ENCODE measurements at regions not wholly inside any gene's neighbourhood (a gene's known extent, or its start where the extent isn't known, plus 50 kb on each side); places are given as distances from the start of the nearest gene placed in this dataset.
A peak's percentile ranks its signal among the peaks of the same experiment; 100 is the strongest.

DNA sequence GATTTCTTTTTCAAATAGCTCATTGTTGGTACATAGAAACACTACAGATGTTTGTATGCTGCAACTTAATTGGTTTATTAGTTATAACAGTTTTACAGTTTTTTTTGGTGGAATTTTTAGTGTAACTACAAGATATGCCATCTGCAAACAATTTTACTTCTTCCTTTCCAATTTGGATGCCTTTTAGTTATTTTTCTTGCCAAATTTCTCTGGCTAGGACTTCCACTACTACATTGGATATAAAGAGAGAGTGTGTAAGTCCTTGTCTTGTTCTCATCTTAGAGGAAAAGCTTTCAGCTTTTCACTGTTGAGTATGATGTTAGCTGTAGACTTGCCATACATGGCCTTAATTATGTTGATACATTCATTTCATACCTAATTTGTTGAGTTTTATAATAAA, 143.6 kb upstream of the EOMES start:
- no peak for DNase-seq

- DNase-seq: no peak
Measured at GRCh38 chr3:27869152-27869551, 147.0 kb upstream of the EOMES start.

DNA sequence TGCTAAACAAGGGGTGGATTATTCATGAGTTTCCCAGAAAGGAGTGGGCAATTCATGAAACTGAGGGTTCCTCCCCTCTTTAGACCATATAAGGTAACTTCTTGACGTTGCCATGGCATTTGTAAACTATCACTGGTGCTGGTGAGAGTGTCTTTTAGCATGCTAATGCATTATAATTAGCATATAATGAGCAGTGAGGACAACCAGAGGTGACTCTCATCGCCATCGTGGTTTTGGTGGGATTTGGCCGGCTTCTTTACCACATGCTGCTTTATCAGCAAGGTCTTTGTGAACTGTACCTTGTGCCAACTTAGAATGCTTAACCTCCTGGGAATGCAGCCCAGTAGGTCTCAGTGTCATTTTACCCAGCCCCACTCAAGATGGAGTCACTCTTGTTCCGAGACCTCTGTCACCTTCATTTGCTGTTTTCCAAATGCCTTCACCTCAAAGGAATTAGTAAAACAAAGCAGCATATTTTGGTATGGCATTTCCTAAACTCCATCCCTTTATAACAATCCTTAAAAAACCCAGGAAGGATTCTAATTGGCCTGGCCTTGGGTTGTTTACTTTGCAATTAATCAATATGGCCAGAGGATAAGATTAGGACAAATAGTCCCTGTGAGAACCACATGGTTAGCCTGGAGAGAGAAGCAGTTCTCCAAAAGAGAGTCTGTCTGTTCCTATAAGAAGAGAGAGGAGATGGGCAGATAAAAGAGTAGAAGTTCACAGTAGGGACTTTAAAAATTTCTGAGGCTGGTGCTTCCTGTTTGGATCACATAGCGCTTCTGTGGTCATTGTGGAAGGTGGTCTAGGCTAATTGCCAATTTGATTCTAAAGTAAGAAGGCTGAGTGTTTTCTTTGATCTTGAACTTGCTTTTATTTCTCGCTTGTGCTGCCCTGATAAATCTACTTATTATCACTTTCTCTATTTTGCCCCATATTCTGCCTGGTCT, 155.2 kb upstream of the EOMES start:
- DNase-seq: no peak

GRCh38 chr3:27878014-27878383, 155.9 kb upstream of the EOMES start:
- DNase-seq: no peak

GRCh38 chr3:27880969-27881892, 159.1 kb upstream of the EOMES start:
- DNase-seq: no peak

DNA sequence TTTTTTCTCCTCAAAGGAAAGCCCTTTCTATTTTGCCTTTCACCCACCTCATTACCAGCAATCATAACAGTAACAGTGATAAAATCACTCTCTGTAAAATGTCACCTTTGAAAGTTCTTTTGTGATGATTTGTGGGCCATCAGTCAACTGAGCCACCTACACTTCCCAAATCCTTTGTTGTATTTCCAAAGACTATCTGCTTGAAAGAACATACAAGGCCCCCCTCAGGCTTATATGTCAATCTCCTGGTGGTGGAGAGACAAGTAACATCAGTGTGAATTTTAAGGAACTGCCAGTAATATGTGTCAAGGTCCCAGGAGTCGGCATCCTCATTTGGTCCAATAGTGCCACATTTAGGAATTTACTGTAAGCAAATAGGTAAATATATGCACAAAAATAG, 161.1 kb upstream of the EOMES start:
- no peak for DNase-seq

GRCh38 chr3:27885641-27886040, 163.5 kb upstream of the EOMES start:
- no peak for DNase-seq

DNA sequence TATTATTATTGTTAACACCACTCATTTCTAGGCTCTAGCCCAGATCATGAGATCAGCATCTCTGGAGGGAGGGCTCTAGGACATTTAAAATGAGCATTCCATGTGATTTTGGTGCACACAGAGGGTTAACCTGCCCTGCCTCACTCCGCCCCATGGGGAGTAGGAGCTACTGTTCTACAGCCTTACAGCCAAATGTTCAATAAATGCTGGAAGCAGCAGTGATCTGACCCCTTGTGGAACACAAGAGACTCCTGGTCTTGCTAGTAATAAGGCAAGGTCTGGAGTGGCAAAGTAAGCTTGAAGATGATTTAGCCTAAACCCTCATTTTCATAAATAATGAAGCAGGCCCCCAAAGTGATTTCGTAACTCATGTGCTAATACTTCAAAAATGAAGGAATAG, 166.4 kb upstream of the EOMES start:
- no peak for DNase-seq

DNA sequence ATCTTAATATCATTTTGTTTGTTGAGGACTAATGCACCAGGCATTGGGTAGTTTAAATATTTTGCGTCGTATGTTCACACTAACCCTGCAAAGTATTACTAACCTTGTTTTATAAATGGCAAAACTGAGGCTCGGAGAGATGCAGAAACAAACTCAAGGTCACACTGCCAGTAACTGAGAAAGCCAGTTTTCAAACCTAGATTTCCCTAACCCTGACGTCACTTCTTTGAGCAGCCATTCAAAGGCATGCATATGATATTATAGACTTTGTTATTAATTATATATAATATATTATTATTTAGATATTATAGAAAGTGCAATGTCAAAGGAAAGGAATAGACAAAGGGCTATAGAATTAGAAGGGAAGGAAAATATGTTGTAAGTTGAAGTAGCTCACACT, 167.6 kb upstream of the EOMES start:
- DNase-seq: no peak

DNA sequence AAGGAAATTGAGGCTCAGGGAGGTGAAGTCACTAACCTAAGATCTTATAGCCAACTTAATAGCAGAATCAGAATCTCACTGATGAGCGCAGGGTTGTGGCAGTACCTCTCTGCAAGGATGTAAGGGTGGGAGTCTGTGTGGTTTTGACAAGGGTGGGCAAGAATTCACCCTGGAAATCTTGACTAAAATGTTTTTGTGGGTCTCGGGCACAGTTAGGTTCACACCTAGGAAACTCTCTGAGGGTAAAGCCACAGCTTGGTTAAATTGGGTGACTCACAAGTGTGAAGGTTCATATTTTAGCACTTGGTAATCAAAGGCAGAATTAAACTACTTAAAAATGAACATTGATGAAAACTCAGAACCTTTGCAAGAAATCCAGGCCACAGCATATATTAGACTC, 178.2 kb upstream of the EOMES start:
- DNase-seq: no peak

DNA sequence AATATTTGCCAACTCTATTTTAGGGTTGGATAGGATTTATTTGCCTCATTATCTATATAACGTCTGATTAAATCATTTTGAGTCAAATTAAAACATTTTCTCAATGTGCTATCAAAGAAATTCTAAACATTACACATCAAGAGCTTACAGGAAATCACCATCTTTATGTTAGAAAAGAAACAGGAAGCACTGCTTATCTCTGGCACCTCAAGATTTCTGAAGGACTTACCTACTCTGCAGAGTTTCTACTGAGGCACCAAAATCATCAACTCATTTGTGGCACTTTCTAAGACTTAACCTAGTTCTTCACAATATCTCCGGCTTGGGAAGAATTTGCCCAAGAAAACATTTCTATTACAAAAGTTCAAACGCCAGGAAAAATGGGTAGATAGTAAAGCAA, 181.3 kb upstream of the EOMES start:
- no peak for DNase-seq

- DNase-seq: no peak
Measured at GRCh38 chr3:27905625-27906024, 183.5 kb upstream of the EOMES start.

DNA sequence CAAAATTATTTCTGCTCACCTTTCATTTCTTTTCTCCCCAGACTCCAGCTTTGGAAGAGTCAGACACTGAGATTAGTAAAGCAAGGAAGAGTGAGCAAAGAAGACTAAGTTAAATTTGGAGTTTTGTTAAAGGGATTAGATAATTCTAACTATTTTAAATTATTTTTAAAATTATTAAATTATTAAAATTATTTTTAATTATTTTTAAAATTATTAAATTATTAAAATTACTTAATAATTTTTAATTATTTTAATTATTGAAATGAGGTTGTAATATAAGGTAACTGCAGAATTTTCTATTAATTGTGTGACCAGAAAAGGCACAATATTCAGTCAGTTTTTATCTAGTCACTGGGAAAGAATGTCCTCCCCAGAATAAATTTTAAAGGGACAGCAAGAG, 185.0 kb upstream of the EOMES start:
- no peak for DNase-seq

DNA sequence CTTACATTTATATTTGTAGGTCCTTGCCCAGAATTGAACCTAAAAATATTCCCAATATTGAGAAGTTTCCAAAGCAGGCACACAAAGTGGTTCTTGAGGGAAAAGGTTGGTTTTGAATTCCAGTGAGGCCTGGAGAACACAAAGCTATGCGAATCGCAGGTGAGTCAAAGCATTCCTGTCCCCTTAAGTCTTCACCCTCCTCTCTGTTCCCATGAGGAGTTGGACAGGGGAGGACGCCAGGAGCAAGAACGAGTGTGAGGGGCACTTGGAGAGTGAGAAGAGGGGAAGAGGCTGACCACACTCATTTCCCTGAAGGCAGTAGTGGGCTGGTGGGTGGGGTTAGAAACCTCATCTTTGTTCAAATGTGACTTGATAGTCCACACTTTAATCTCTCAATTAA, 185.8 kb upstream of the EOMES start:
- DNase-seq: no peak

DNA sequence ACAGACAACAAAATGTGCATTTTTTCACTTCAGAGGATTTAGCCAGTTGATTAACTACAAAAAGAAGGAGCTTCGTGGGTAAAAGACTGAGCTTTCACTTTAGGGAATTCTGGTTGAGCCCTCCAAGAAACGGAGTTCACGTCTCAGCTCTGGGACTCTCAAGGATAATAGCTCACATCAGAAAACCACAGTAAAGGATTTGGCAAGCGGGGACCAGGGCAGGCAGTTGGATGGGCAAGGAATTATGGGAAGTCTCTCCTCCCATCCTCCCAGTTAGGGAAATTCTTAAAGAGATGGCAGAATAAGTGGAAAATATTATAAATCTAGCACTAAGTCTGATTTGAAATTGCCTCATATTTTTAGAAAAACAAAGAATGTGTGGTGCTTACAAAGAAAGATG, 188.3 kb upstream of the EOMES start:
- no peak for DNase-seq

- DNase-seq: no peak
Measured at GRCh38 chr3:27914199-27914598, 192.1 kb upstream of the EOMES start.

- DNase-seq: no peak
Measured at GRCh38 chr3:27923349-27924068, 201.4 kb upstream of the EOMES start.

GRCh38 chr3:27927882-27928281, 205.8 kb upstream of the EOMES start:
- DNase-seq: no peak

DNA sequence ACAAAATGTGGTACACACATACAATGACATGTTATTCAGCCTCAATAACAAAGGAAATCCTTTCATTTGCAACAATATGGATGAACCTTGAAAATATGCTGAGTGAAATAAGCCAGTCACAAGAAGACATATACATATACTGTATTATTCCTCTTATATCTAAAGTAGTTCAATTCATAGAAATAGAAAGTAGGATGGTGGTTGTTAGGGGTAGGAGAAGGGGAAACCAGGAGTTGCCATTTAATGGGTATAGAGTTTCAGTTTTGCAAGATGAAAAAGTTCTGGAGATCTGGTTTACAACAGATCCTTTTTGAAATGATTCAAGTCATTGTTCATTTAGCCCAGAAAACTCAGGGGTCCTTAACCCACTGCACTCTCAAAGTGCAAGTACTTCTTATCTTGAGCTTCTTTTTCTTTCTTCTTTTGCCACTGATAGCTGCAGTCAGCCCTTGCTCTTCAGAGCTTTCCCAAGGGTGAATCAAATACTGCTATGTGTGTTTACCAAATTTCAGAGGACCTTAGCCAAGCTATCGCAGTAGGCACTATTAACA, 208.0 kb upstream of the EOMES start:
- DNase-seq: no peak

GRCh38 chr3:27935492-27935891, 213.4 kb upstream of the EOMES start:
- DNase-seq: no peak

- DNase-seq: no peak
Measured at GRCh38 chr3:27939521-27939920, 217.4 kb upstream of the EOMES start.

DNA sequence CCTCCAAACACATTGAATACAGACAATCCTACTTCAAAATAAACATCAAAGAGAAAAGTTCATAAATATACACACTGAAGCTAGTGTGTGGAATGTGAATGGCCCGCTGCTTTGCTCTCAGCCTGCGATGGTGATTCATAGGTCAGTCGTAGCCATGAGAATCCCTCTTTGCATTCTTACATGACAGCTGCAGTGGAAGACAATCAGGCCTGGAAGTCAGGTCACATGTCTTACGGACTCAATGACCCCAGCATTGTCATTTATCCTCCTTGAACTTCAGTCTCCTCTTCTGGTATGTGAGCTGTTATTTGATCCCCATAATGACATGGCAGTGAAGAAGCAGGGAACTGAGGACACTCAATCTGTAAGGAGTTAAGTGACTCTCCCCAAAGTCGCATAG, 217.8 kb upstream of the EOMES start:
- DNase-seq: no peak

DNA sequence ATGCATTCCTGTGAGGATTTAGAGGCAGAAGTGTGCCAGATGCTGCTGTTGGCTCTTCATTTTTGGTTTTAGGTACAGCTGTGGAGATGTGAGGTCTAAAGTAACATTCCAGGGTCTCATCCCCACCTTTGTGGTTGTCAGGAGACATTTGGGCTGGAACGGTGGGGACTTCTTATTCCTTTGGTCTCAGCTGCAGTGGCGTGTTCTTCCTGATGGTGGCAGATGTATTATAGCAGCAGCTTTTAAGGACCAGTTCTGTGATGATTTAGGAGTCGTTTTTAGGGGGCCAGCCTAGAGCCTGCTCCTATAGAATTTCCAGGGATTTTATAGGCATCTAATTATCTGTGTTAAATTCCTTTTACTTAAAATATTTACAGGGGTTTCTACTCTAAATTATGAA, 221.0 kb upstream of the EOMES start:
- DNase-seq: peak; percentile 2
